GM12878 (cell line): ENCODE measurements at regions not wholly inside any gene's neighbourhood (a gene's known extent, or its start where the extent isn't known, plus 50 kb on each side); places are given as distances from the start of the nearest gene placed in this dataset.

ENCODE experiments used
- ATAC-seq: fragments of 200-7000 bp; cut with Tn5 transposase; 3 replicates; pipeline ENCODE4 v1.9.1; 2020; ENCODE audit warnings: mild to moderate bottlenecking, moderate library complexity
- BruUV-seq: library from RNA; stranded (reverse); fragments of 400-500 nt; replicated peaks from 2 replicates; lab custom pipeline; 2021; lab: Mats Ljungman, UMichigan
- CTCF ChIA-PET: fragments of 300-600 bp; sonication (Branson Sonifier 250); formaldehyde crosslinking; extraction: SDS; loops from one replicate; lab custom pipeline; 2021; ENCODE audit warnings: inconsistent platforms; lab: Yijun Ruan, JAX
- POLR2A ChIA-PET: fragments of 350-600 bp; formaldehyde crosslinking; extraction: SDS; loops from one replicate; lab custom pipeline; 2021; ENCODE audit warnings: inconsistent platforms; lab: Charles Lee
- RAD21 ChIA-PET: fragments of 300-600 bp; sonication (Branson Sonifier 250); formaldehyde crosslinking; loops from one replicate; lab custom pipeline; 2023; ENCODE audit warnings: antibody characterized with exemption; ENCODE audit not compliant: unreplicated experiment; lab: Charles Lee
- SMC1A ChIA-PET: fragments of 300-600 bp; sonication (Branson Sonifier 250); formaldehyde crosslinking; loops from one replicate; lab custom pipeline; 2023; ENCODE audit not compliant: unreplicated experiment, uncharacterized antibody; lab: Charles Lee
- DNase-seq: peaks from one replicate; pipeline ENCODE4 v3.0.0-alpha.2; 2011; ENCODE audit warnings: low read depth, low spot score
- FAIRE-seq: peaks from 3 replicates; lab custom pipeline; 2011; peaks lifted over from hg19 to GRCh38; lab: Jason Lieb, UNC
- H2AFZ ChIP-seq: 2 replicates; pipeline ENCODE4 v1.6.0; 2011; ENCODE audit warnings: low read depth, low read length, control low read depth; ENCODE audit not compliant: control insufficient read depth
- H3K27ac ChIP-seq: 2 replicates; pipeline ENCODE4 v1.5.1; 2011; ENCODE audit warnings: control low read depth; ENCODE audit not compliant: control insufficient read depth, insufficient read depth
- H3K27me3 ChIP-seq, 2 experiments: replicated peaks in 1 of 2; 2 replicates each; pipeline versions ENCODE4 v1.6.0 to v1.6.1; 2011; ENCODE audit warnings: low read length in 1 of 2; ENCODE audit not compliant: control insufficient read depth in 2 of 2, insufficient read depth in 2 of 2
- H3K36me3 ChIP-seq, 2 experiments: 2 replicates each; pipeline ENCODE4 v1.5.1; 2011; ENCODE audit warnings: low read length in 1 of 2; ENCODE audit not compliant: control insufficient read depth in 2 of 2, insufficient read depth in 2 of 2
- H3K4me1 ChIP-seq: 2 replicates; pipeline ENCODE4 v1.6.1; 2011; ENCODE audit warnings: mild to moderate bottlenecking, low read length, moderate library complexity, mixed read lengths; ENCODE audit not compliant: control insufficient read depth, insufficient read depth
- H3K4me2 ChIP-seq: 2 replicates; pipeline ENCODE4 v1.6.0; 2011; ENCODE audit warnings: control low read depth; ENCODE audit not compliant: control insufficient read depth, insufficient read depth
- H3K4me3 ChIP-seq: fragments of 200-600 bp; sonication (generic); 2 replicates; pipeline ENCODE4 v1.5.1; 2016
- H3K79me2 ChIP-seq: 2 replicates; pipeline ENCODE4 v1.6.0; 2011; ENCODE audit warnings: low read length; ENCODE audit not compliant: control insufficient read depth, insufficient read depth
- H3K9ac ChIP-seq: 2 replicates; pipeline ENCODE4 v1.8.0; 2011; ENCODE audit warnings: low read length, control low read depth, mixed read lengths; ENCODE audit not compliant: control insufficient read depth, insufficient read depth
- H3K9me3 ChIP-seq: replicated peaks from 3 replicates; pipeline ENCODE4 v1.5.1; 2011; ENCODE audit warnings: mild to moderate bottlenecking, low read length; ENCODE audit not compliant: control insufficient read depth, insufficient read depth
- H4K20me1 ChIP-seq: 2 replicates; pipeline ENCODE4 v1.6.0; 2011; ENCODE audit not compliant: control insufficient read depth, insufficient read depth
- BCLAF1 ChIP-seq: fragments of 450-650 bp; IDR thresholded peaks from 2 replicates; pipeline ENCODE4 v1.6.1; 2017; ENCODE audit warnings: antibody characterized with exemption, mild to moderate bottlenecking, moderate library complexity
- CREM ChIP-seq: IDR thresholded peaks from 2 replicates; pipeline ENCODE4 v1.6.1; 2014; ENCODE audit warnings: antibody characterized with exemption, low read depth
- EGR1 ChIP-seq, 2 experiments: IDR thresholded peaks; 1 replicate in 1 of 2; 2 replicates in 1 of 2; pipeline ENCODE4 v1.6.1; 2011 to 2012; ENCODE audit warnings: low read depth in 2 of 2, low read length in 2 of 2, borderline replicate concordance in 1 of 2, mild to moderate bottlenecking in 1 of 2, moderate library complexity in 1 of 2
- EP300 ChIP-seq, 2 experiments: fragments of 150-350 bp in 1 of 2; IDR thresholded peaks; 2 replicates each; pipeline ENCODE4 v1.6.1; 2011 to 2012; ENCODE audit warnings: low read depth in 2 of 2, low read length in 2 of 2, borderline replicate concordance in 1 of 2, improper control_type of control experiment in 1 of 2, inconsistent platforms in 1 of 2; ENCODE audit not compliant: control insufficient read depth in 1 of 2
- ETV6 ChIP-seq, 2 experiments: fragments of 450-650 bp in 1 of 2; IDR thresholded peaks in 1 of 2; conservative IDR thresholded peaks in 1 of 2; 2 replicates each; pipeline ENCODE4 v1.6.1; 2014; ENCODE audit warnings: antibody characterized with exemption in 1 of 2, borderline replicate concordance in 1 of 2, low read depth in 1 of 2, mild to moderate bottlenecking in 1 of 2, moderate library complexity in 1 of 2
- FOXK2 ChIP-seq: fragments of 450-650 bp; IDR thresholded peaks from 2 replicates; pipeline ENCODE4 v1.6.1; 2017; ENCODE audit warnings: mild to moderate bottlenecking, moderate library complexity
- IKZF2 ChIP-seq, 2 experiments: fragments of 450-650 bp; IDR thresholded peaks; 2 replicates each; pipeline ENCODE4 v1.6.1; 2017; ENCODE audit warnings: mild to moderate bottlenecking in 2 of 2, moderate library complexity in 2 of 2
- MTA3 ChIP-seq: IDR thresholded peaks from 2 replicates; pipeline ENCODE4 v1.6.1; 2012; ENCODE audit warnings: low read length, inconsistent platforms, borderline replicate concordance
- PML ChIP-seq: IDR thresholded peaks from 2 replicates; pipeline ENCODE4 v1.6.1; 2012; ENCODE audit warnings: low read length, inconsistent platforms
- SMC3 ChIP-seq: IDR thresholded peaks from 2 replicates; pipeline ENCODE4 v1.6.1; 2011; ENCODE audit warnings: low read length, improper control_type of control experiment, borderline replicate concordance
- TBL1XR1 ChIP-seq: IDR thresholded peaks from 2 replicates; pipeline ENCODE4 v1.6.1; 2012; ENCODE audit warnings: low read depth, low read length, improper control_type of control experiment
- USF1 ChIP-seq: IDR thresholded peaks from 2 replicates; pipeline ENCODE4 v1.6.1; 2011; ENCODE audit warnings: borderline replicate concordance, low read depth, mild to moderate bottlenecking, moderate library complexity, mixed read lengths, low read length; ENCODE audit not compliant: insufficient read depth; ENCODE audit errors: extremely low read length
- YBX1 ChIP-seq: fragments of 450-650 bp; IDR thresholded peaks from 2 replicates; pipeline ENCODE4 v1.6.1; 2016; ENCODE audit warnings: antibody characterized with exemption
- ZSCAN29 ChIP-seq: fragments of 450-650 bp; IDR thresholded peaks from 2 replicates; pipeline ENCODE4 v1.6.1; 2017; ENCODE audit warnings: mild to moderate bottlenecking, moderate library complexity
- WGBS: methylation state at CpG from one replicate; pipeline ENCODE4 v1.1.6; 2016; ENCODE audit warnings: low lambda C conversion rate; ENCODE audit not compliant: insufficient replicate concordance, insufficient coverage; ENCODE audit errors: missing lambda C conversion rate; 5-methylcytosine and 5-hydroxymethylcytosine counted together
- in situ Hi-C: fragments of 300-500 bp; cut with MboI; formaldehyde crosslinking; loops from 9 replicates; pipeline ENCODE4 v1.14.3; 2018; ENCODE audit warnings: mixed read lengths
- intact Hi-C: fragments of 100-400 bp; cut with micrococcal nuclease; formaldehyde crosslinking; loops from one replicate; pipeline ENCODE4 v1.14.2; 2022; ENCODE audit not compliant: unreplicated experiment
- TF ChIP-seq, protein P1 (sequence below), 3 experiments: IDR thresholded peaks in 2 of 3; conservative IDR thresholded peaks in 1 of 3; 2 replicates each; pipeline ENCODE4 v1.5.1; 2011; ENCODE audit warnings: low read depth in 3 of 3, low read length in 3 of 3, mild to moderate bottlenecking in 3 of 3, control low read depth in 2 of 3, moderate library complexity in 2 of 3, inconsistent platforms in 1 of 3, mixed read lengths in 1 of 3; ENCODE audit not compliant: control insufficient read depth in 2 of 3, insufficient read depth in 1 of 3; ENCODE audit errors: extremely low read depth in 1 of 3
- TF ChIP-seq, protein P2 (sequence below): fragments of 450-650 bp; conservative IDR thresholded peaks from 2 replicates; pipeline ENCODE4 v1.6.1; 2017; ENCODE audit warnings: mild to moderate bottlenecking, moderate library complexity

- peak; percentile 99 for ATAC-seq
- H3K27ac ChIP-seq: no peak overlapping the region
- H3K4me1 ChIP-seq: no peaks in the 10 kb centered on the region
- in situ Hi-C loops (loop anchor here (25.0 kb wide), 1 partner anchor 1047 kb away; no protein-coding TSS in a partner anchor), intact Hi-C loops (loop anchor here (2.0 to 5.0 kb wide), 2 partner anchors 703 to 1052 kb away; no protein-coding TSS in a partner anchor)
- H3K36me3 ChIP-seq: no peaks in the 10 kb centered on the region
- ChIA-PET SMC1A (interaction anchor here (1.0 to 2.6 kb wide), 10 partner anchors 13 to 553 kb away, joined by 3 to 8 read pairs (median 3); no protein-coding TSS in a partner anchor), RAD21 (interaction anchor here (1.0 to 2.7 kb wide), 4 partner anchors 104 to 701 kb away, joined by 3 to 6 read pairs (median 4); no protein-coding TSS in a partner anchor), POLR2A (no interaction called here), CTCF (interaction anchor here (0.8 to 2.7 kb wide), 25 partner anchors 8 to 1054 kb away, joined by 3 to 12 read pairs (median 3); no protein-coding TSS in a partner anchor)
- H3K79me2 ChIP-seq: no peaks in the 10 kb centered on the region
- no peaks in the 10 kb centered on the region for H3K9me3 ChIP-seq
- WGBS: 23% methylated on average over 6 of the region's 6 CpGs
- no TSS peak for BruUV-seq
- H3K4me3 ChIP-seq: no peak overlapping the region
- H3K27me3 ChIP-seq: no peaks in the 10 kb centered on the region
- DNase-seq: peak; percentile 26
- no peak for FAIRE-seq
- H4K20me1 ChIP-seq: no peaks in the 10 kb centered on the region
- H3K9ac ChIP-seq: no peak overlapping the region
- H3K4me2 ChIP-seq: no peak overlapping the region
- no peak overlapping the region for H2AFZ ChIP-seq
- TF ChIP-seq IKZF2 (IDR thresholded peaks at IDR 0.05) (no peak), BCLAF1 (no peak), FOXK2 (no peak), PML (no peak), USF1 (no peak), YBX1 (no peak), ZSCAN29 (no peak), EGR1 (IDR thresholded peaks at IDR 0.05; ENCODE audit: borderline replicate concordance in 1 of 2, low read depth in 2 of 2, low read length in 2 of 2) (no peak), EP300 (IDR thresholded peaks at IDR 0.05; ENCODE audit: borderline replicate concordance in 1 of 2, control insufficient read depth in 1 of 2, low read depth in 2 of 2, low read length in 2 of 2) (no peak), MTA3 (no peak), SMC3 (peak; percentile 86), CREM (peak; percentile 62), ETV6 (conservative IDR thresholded peaks at IDR 0.05 in 1 of 2, IDR thresholded peaks at IDR 0.05 in 1 of 2; ENCODE audit: borderline replicate concordance in 1 of 2, low read depth in 1 of 2) (no peak), TBL1XR1 (no peak)
- TF ChIP-seq, protein P1, sequence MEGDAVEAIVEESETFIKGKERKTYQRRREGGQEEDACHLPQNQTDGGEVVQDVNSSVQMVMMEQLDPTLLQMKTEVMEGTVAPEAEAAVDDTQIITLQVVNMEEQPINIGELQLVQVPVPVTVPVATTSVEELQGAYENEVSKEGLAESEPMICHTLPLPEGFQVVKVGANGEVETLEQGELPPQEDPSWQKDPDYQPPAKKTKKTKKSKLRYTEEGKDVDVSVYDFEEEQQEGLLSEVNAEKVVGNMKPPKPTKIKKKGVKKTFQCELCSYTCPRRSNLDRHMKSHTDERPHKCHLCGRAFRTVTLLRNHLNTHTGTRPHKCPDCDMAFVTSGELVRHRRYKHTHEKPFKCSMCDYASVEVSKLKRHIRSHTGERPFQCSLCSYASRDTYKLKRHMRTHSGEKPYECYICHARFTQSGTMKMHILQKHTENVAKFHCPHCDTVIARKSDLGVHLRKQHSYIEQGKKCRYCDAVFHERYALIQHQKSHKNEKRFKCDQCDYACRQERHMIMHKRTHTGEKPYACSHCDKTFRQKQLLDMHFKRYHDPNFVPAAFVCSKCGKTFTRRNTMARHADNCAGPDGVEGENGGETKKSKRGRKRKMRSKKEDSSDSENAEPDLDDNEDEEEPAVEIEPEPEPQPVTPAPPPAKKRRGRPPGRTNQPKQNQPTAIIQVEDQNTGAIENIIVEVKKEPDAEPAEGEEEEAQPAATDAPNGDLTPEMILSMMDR (IDR thresholded peaks at IDR 0.05 in 2 of 3, conservative IDR thresholded peaks at IDR 0.05 in 1 of 3; ENCODE audit: control insufficient read depth in 2 of 3, extremely low read depth in 1 of 3, insufficient read depth in 1 of 3, low read depth in 3 of 3, low read length in 3 of 3): peak; percentile 78 to 86 (median 84)
- TF ChIP-seq, protein P2, sequence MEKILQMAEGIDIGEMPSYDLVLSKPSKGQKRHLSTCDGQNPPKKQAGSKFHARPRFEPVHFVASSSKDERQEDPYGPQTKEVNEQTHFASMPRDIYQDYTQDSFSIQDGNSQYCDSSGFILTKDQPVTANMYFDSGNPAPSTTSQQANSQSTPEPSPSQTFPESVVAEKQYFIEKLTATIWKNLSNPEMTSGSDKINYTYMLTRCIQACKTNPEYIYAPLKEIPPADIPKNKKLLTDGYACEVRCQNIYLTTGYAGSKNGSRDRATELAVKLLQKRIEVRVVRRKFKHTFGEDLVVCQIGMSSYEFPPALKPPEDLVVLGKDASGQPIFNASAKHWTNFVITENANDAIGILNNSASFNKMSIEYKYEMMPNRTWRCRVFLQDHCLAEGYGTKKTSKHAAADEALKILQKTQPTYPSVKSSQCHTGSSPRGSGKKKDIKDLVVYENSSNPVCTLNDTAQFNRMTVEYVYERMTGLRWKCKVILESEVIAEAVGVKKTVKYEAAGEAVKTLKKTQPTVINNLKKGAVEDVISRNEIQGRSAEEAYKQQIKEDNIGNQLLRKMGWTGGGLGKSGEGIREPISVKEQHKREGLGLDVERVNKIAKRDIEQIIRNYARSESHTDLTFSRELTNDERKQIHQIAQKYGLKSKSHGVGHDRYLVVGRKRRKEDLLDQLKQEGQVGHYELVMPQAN: no peak
These were observed 333.9 kb upstream of the LMO3 start for GRCh38 chr12:16939871-16940306.
